ENCODE measurements at regions not wholly inside any gene's neighbourhood (a gene's known extent, or its start where the extent isn't known, plus 50 kb on each side); places are given as distances from the start of the nearest gene placed in this dataset.

DNA sequence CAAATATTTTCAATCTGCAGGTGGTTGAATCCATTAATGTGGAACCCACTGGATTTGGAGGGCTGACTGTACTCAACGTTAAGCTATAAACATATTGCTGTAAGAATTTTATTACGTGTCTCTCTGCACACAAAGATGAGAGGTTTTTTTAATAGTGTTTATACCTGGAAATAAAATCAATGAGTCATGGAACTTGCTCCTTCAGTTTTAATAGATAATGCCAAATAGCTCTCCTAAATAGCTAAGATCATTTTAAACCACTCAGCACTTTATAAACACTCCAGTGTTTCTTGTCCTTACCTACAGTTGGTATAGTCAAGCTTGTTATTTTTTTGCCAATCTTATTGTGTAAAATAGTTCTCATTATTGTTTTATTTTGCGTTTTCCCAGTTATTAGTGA, 455.6 kb upstream of the FZD8 start:
- Histone ChIP-seq H3K4me3 (ENCODE audit: severe bottlenecking) (no peak overlapping the region), H3K9me3 (ENCODE audit: severe bottlenecking) (peaks cover 2% of the 10 kb centered on the region), H3K27ac (ENCODE audit: poor library complexity, severe bottlenecking) (no peak overlapping the region), H3K4me1 (ENCODE audit: insufficient read depth, poor library complexity, severe bottlenecking) (no peaks in the 10 kb centered on the region), H3K27me3 (ENCODE audit: insufficient read depth, poor library complexity, severe bottlenecking) (no peaks in the 10 kb centered on the region), H3K36me3 (ENCODE audit: low read depth) (no peaks in the 10 kb centered on the region)
- DNase-seq (ENCODE audit: low spot score) (no peak), ATAC-seq (ENCODE audit: low read depth) (no peak)
- TF ChIP-seq, protein P1, sequence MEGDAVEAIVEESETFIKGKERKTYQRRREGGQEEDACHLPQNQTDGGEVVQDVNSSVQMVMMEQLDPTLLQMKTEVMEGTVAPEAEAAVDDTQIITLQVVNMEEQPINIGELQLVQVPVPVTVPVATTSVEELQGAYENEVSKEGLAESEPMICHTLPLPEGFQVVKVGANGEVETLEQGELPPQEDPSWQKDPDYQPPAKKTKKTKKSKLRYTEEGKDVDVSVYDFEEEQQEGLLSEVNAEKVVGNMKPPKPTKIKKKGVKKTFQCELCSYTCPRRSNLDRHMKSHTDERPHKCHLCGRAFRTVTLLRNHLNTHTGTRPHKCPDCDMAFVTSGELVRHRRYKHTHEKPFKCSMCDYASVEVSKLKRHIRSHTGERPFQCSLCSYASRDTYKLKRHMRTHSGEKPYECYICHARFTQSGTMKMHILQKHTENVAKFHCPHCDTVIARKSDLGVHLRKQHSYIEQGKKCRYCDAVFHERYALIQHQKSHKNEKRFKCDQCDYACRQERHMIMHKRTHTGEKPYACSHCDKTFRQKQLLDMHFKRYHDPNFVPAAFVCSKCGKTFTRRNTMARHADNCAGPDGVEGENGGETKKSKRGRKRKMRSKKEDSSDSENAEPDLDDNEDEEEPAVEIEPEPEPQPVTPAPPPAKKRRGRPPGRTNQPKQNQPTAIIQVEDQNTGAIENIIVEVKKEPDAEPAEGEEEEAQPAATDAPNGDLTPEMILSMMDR (IDR thresholded peaks at IDR 0.05; ENCODE audit: poor library complexity, severe bottlenecking) = no peak

DNA sequence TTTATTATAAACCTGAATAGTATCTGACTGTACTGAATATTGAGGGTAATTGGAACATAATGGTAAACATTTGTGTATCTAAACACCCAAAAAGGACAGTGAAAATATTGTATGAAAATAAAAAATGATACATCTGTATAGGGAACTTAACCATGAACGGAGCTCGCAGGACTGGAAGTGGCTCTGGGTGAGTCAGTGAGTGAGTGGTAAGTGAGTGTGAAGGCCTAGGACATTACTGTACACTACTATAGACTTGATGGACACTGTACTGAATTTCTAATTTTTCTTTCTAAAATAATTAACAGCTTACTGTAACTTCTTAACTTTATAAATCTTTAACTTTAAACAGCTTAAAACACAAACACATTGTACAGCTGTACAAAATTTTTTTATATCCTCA, 454.5 kb upstream of the FZD8 start:
- no peaks in the 10 kb centered on the region for H3K36me3 ChIP-seq (ENCODE audit: low read depth)
- H3K27me3 ChIP-seq (ENCODE audit: insufficient read depth, poor library complexity, severe bottlenecking) = no peaks in the 10 kb centered on the region
- no peak overlapping the region for H3K27ac ChIP-seq (ENCODE audit: poor library complexity, severe bottlenecking)
- no peak overlapping the region for H3K4me3 ChIP-seq (ENCODE audit: severe bottlenecking)
- H3K4me1 ChIP-seq (ENCODE audit: insufficient read depth, poor library complexity, severe bottlenecking) = no peaks in the 10 kb centered on the region
- peaks cover 2% of the 10 kb centered on the region for H3K9me3 ChIP-seq (ENCODE audit: severe bottlenecking)
- DNase-seq (ENCODE audit: low spot score) (no peak), ATAC-seq (ENCODE audit: low read depth) (no peak)
- TF ChIP-seq, protein P1 (IDR thresholded peaks at IDR 0.05; ENCODE audit: poor library complexity, severe bottlenecking) = no peak

DNA sequence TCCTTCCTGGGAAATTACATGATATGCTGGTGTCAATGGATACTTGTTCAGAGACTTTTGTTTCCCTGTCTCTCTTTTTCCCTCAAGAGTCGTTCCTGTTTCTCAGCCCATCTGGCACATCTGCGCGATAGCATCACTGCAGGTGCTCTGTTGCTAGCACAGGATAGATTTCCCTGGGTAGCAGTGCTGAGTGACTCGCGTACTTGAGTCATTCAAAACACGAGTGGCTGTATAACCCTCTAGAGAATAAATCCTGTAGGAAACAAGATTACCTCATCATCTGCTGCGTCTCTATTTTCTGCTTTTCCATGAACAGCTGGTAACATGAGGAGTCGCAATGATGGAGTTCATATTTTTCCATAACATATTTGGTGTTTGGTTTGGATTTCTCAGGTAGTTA, 452.0 kb upstream of the FZD8 start:
- DNase-seq (ENCODE audit: low spot score) (no peak), ATAC-seq (ENCODE audit: low read depth) (no peak)
- TF ChIP-seq, protein P1 (IDR thresholded peaks at IDR 0.05; ENCODE audit: poor library complexity, severe bottlenecking) = no peak
- H3K36me3 ChIP-seq (ENCODE audit: low read depth) = no peaks in the 10 kb centered on the region
- no peak overlapping the region for H3K4me3 ChIP-seq (ENCODE audit: severe bottlenecking)
- H3K27ac ChIP-seq (ENCODE audit: poor library complexity, severe bottlenecking) = no peak overlapping the region
- no peaks in the 10 kb centered on the region for H3K9me3 ChIP-seq (ENCODE audit: severe bottlenecking)
- H3K27me3 ChIP-seq (ENCODE audit: insufficient read depth, poor library complexity, severe bottlenecking) = no peaks in the 10 kb centered on the region
- no peaks in the 10 kb centered on the region for H3K4me1 ChIP-seq (ENCODE audit: insufficient read depth, poor library complexity, severe bottlenecking)

DNA sequence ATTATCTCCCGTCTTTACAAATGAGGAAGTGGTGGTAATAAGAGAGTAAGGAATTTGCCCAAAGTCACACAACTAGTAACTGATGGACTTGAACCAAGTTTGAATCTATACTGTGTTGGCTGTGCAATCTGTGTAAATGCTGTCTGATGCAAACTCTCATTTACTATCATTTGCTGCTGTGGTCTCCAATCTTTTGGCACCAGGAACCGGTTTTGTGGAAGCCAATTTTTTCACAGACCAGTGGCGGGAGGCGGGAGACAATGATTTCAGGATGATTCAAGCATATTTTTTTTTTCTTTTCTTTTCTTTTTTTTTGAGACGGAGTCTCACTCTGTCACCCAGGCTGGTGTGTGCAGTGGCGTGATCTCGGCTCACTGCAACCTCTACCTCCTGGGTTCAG, 450.0 kb upstream of the FZD8 start:
- no peak overlapping the region for H3K27ac ChIP-seq (ENCODE audit: poor library complexity, severe bottlenecking)
- no peak for ATAC-seq (ENCODE audit: low read depth)
- no peaks in the 10 kb centered on the region for H3K27me3 ChIP-seq (ENCODE audit: insufficient read depth, poor library complexity, severe bottlenecking)
- no peaks in the 10 kb centered on the region for H3K36me3 ChIP-seq (ENCODE audit: low read depth)
- H3K4me3 ChIP-seq (ENCODE audit: severe bottlenecking) = no peak overlapping the region
- no peaks in the 10 kb centered on the region for H3K4me1 ChIP-seq (ENCODE audit: insufficient read depth, poor library complexity, severe bottlenecking)
- TF ChIP-seq, protein P1 (IDR thresholded peaks at IDR 0.05; ENCODE audit: poor library complexity, severe bottlenecking) = no peak
- DNase-seq (ENCODE audit: low spot score) = no peak
- no peaks in the 10 kb centered on the region for H3K9me3 ChIP-seq (ENCODE audit: severe bottlenecking)

DNA sequence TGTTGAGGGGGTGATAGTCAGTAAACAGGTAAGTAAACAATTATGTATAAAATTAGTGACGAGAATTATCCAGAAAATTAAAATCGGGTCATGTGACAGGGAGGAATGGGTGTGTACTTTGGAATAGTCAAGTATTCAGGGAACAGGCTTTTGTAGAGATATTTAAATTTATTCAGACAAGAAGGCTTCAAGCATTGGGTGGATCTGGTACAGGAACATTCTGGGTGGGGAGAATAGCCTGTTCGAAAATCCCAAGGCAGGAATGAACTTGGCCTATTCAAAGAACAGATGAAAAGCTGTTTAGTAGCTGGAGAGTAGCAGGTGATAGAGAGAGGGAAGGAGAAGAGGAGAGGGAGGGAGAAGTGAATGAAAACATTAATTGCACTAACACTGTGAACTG, 448.9 kb upstream of the FZD8 start:
- TF ChIP-seq, protein P1 (IDR thresholded peaks at IDR 0.05; ENCODE audit: poor library complexity, severe bottlenecking) = no peak
- ATAC-seq (ENCODE audit: low read depth) (no peak), DNase-seq (ENCODE audit: low spot score) (no peak)
- Histone ChIP-seq H3K36me3 (ENCODE audit: low read depth) (no peaks in the 10 kb centered on the region), H3K27me3 (ENCODE audit: insufficient read depth, poor library complexity, severe bottlenecking) (no peaks in the 10 kb centered on the region), H3K4me3 (ENCODE audit: severe bottlenecking) (no peak overlapping the region), H3K9me3 (ENCODE audit: severe bottlenecking) (no peaks in the 10 kb centered on the region), H3K4me1 (ENCODE audit: insufficient read depth, poor library complexity, severe bottlenecking) (no peaks in the 10 kb centered on the region), H3K27ac (ENCODE audit: poor library complexity, severe bottlenecking) (no peak overlapping the region)
